GM12878 (cell line): ENCODE measurements at regions not wholly inside any gene's neighbourhood (a gene's known extent, or its start where the extent isn't known, plus 50 kb on each side); places are given as distances from the start of the nearest gene placed in this dataset.

ENCODE experiments used
- ATAC-seq: fragments of 200-7000 bp; cut with Tn5 transposase; 3 replicates; pipeline ENCODE4 v1.9.1; 2020; ENCODE audit warnings: mild to moderate bottlenecking, moderate library complexity
- BruUV-seq: library from RNA; stranded (reverse); fragments of 400-500 nt; replicated peaks from 2 replicates; lab custom pipeline; 2021; lab: Mats Ljungman, UMichigan
- CTCF ChIA-PET: fragments of 300-600 bp; sonication (Branson Sonifier 250); formaldehyde crosslinking; extraction: SDS; loops from one replicate; lab custom pipeline; 2021; ENCODE audit warnings: inconsistent platforms; lab: Yijun Ruan, JAX
- POLR2A ChIA-PET: fragments of 350-600 bp; formaldehyde crosslinking; extraction: SDS; loops from one replicate; lab custom pipeline; 2021; ENCODE audit warnings: inconsistent platforms; lab: Charles Lee
- RAD21 ChIA-PET: fragments of 300-600 bp; sonication (Branson Sonifier 250); formaldehyde crosslinking; loops from one replicate; lab custom pipeline; 2023; ENCODE audit warnings: antibody characterized with exemption; ENCODE audit not compliant: unreplicated experiment; lab: Charles Lee
- SMC1A ChIA-PET: fragments of 300-600 bp; sonication (Branson Sonifier 250); formaldehyde crosslinking; loops from one replicate; lab custom pipeline; 2023; ENCODE audit not compliant: unreplicated experiment, uncharacterized antibody; lab: Charles Lee
- DNase-seq: peaks from one replicate; pipeline ENCODE4 v3.0.0-alpha.2; 2011; ENCODE audit warnings: low read depth, low spot score
- FAIRE-seq: peaks from 3 replicates; lab custom pipeline; 2011; peaks lifted over from hg19 to GRCh38; lab: Jason Lieb, UNC
- H2AFZ ChIP-seq: 2 replicates; pipeline ENCODE4 v1.6.0; 2011; ENCODE audit warnings: low read depth, low read length, control low read depth; ENCODE audit not compliant: control insufficient read depth
- H3K27ac ChIP-seq: 2 replicates; pipeline ENCODE4 v1.5.1; 2011; ENCODE audit warnings: control low read depth; ENCODE audit not compliant: control insufficient read depth, insufficient read depth
- H3K27me3 ChIP-seq, 2 experiments: replicated peaks in 1 of 2; 2 replicates each; pipeline versions ENCODE4 v1.6.0 to v1.6.1; 2011; ENCODE audit warnings: low read length in 1 of 2; ENCODE audit not compliant: control insufficient read depth in 2 of 2, insufficient read depth in 2 of 2
- H3K36me3 ChIP-seq, 2 experiments: 2 replicates each; pipeline ENCODE4 v1.5.1; 2011; ENCODE audit warnings: low read length in 1 of 2; ENCODE audit not compliant: control insufficient read depth in 2 of 2, insufficient read depth in 2 of 2
- H3K4me1 ChIP-seq: 2 replicates; pipeline ENCODE4 v1.6.1; 2011; ENCODE audit warnings: mild to moderate bottlenecking, low read length, moderate library complexity, mixed read lengths; ENCODE audit not compliant: control insufficient read depth, insufficient read depth
- H3K4me2 ChIP-seq: 2 replicates; pipeline ENCODE4 v1.6.0; 2011; ENCODE audit warnings: control low read depth; ENCODE audit not compliant: control insufficient read depth, insufficient read depth
- H3K4me3 ChIP-seq: fragments of 200-600 bp; sonication (generic); 2 replicates; pipeline ENCODE4 v1.5.1; 2016
- H3K79me2 ChIP-seq: 2 replicates; pipeline ENCODE4 v1.6.0; 2011; ENCODE audit warnings: low read length; ENCODE audit not compliant: control insufficient read depth, insufficient read depth
- H3K9ac ChIP-seq: 2 replicates; pipeline ENCODE4 v1.8.0; 2011; ENCODE audit warnings: low read length, control low read depth, mixed read lengths; ENCODE audit not compliant: control insufficient read depth, insufficient read depth
- H3K9me3 ChIP-seq: replicated peaks from 3 replicates; pipeline ENCODE4 v1.5.1; 2011; ENCODE audit warnings: mild to moderate bottlenecking, low read length; ENCODE audit not compliant: control insufficient read depth, insufficient read depth
- H4K20me1 ChIP-seq: 2 replicates; pipeline ENCODE4 v1.6.0; 2011; ENCODE audit not compliant: control insufficient read depth, insufficient read depth
- DPF2 ChIP-seq: fragments of 450-650 bp; IDR thresholded peaks from 2 replicates; pipeline ENCODE4 v1.6.1; 2017; ENCODE audit warnings: mild to moderate bottlenecking
- ETV6 ChIP-seq, 2 experiments: fragments of 450-650 bp in 1 of 2; IDR thresholded peaks in 1 of 2; conservative IDR thresholded peaks in 1 of 2; 2 replicates each; pipeline ENCODE4 v1.6.1; 2014; ENCODE audit warnings: antibody characterized with exemption in 1 of 2, borderline replicate concordance in 1 of 2, low read depth in 1 of 2, mild to moderate bottlenecking in 1 of 2, moderate library complexity in 1 of 2
- FOXK2 ChIP-seq: fragments of 450-650 bp; IDR thresholded peaks from 2 replicates; pipeline ENCODE4 v1.6.1; 2017; ENCODE audit warnings: mild to moderate bottlenecking, moderate library complexity
- MEF2A ChIP-seq: IDR thresholded peaks from 2 replicates; pipeline ENCODE4 v1.6.1; 2011; ENCODE audit warnings: low read depth, mild to moderate bottlenecking, low read length, moderate library complexity; ENCODE audit not compliant: insufficient read depth
- RAD21 ChIP-seq: IDR thresholded peaks from 2 replicates; pipeline ENCODE4 v1.6.1; 2011; ENCODE audit warnings: mild to moderate bottlenecking, low read depth, low read length, moderate library complexity; ENCODE audit not compliant: insufficient read depth
- REST ChIP-seq: IDR thresholded peaks from 2 replicates; pipeline ENCODE4 v1.6.1; 2012; ENCODE audit warnings: mild to moderate bottlenecking, low read depth, low read length
- RUNX3 ChIP-seq: IDR thresholded peaks from 2 replicates; pipeline ENCODE4 v1.6.1; 2012; ENCODE audit warnings: low read length, inconsistent platforms
- SREBF2 ChIP-seq: IDR thresholded peaks from 2 replicates; pipeline ENCODE4 v1.6.1; 2012; ENCODE audit warnings: mild to moderate bottlenecking, low read length
- TARDBP ChIP-seq: IDR thresholded peaks from 2 replicates; pipeline ENCODE4 v1.6.1; 2016; ENCODE audit warnings: borderline replicate concordance
- WGBS: methylation state at CpG from one replicate; pipeline ENCODE4 v1.1.6; 2016; ENCODE audit warnings: low lambda C conversion rate; ENCODE audit not compliant: insufficient replicate concordance, insufficient coverage; ENCODE audit errors: missing lambda C conversion rate; 5-methylcytosine and 5-hydroxymethylcytosine counted together
- in situ Hi-C: fragments of 300-500 bp; cut with MboI; formaldehyde crosslinking; loops from 9 replicates; pipeline ENCODE4 v1.14.3; 2018; ENCODE audit warnings: mixed read lengths
- intact Hi-C: fragments of 100-400 bp; cut with micrococcal nuclease; formaldehyde crosslinking; loops from one replicate; pipeline ENCODE4 v1.14.2; 2022; ENCODE audit not compliant: unreplicated experiment
- TF ChIP-seq, protein P1 (sequence below): fragments of 450-650 bp; formaldehyde crosslinking; IDR thresholded peaks from 2 replicates; pipeline ENCODE4 v1.4.0; 2020; ENCODE audit warnings: mild to moderate bottlenecking, moderate library complexity

DNA sequence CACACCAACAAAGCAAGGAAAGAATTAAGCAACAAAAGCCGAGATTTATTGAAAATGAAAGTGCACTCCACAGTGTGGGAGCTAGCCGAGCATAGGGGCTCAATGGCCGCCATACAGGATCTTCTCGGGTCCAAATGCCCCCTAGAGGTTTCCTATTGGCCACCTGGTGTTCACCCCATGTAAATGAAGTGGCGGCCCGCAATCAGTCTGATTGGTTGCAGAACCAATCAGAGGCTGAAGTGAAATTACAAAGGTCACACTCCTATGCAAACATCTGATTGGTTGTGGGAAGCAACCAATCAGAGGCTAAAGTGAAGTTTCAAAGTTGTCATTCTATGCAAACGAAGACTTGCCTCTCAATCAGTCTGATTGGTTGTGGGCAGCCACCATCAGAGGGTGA, 61.8 kb upstream of the SLC35B4 start:
- RAD21 ChIA-PET, result no interaction called here
- FAIRE-seq, result no peak

More for the DNA sequence above, 61.8 kb upstream of the SLC35B4 start:
- intact Hi-C loops (no loop called here), in situ Hi-C loops (no loop called here)
- H4K20me1 ChIP-seq, result no peaks in the 10 kb centered on the region
- no peaks in the 10 kb centered on the region for H3K36me3 ChIP-seq
- H3K4me2 ChIP-seq, result no peak overlapping the region
- ChIA-PET POLR2A (no interaction called here), SMC1A (no interaction called here), CTCF (interaction anchor here (0.7 kb wide), 1 partner anchor 131 kb away, joined by 3 read pairs; no protein-coding TSS in a partner anchor)
- H3K27ac ChIP-seq, result no peak overlapping the region
- DNase-seq, result no peak
- H3K9me3 ChIP-seq, result no peaks in the 10 kb centered on the region
- 28% methylated on average over 7 of the region's 7 CpGs for WGBS
- no peaks in the 10 kb centered on the region for H3K4me1 ChIP-seq
- H3K4me3 ChIP-seq, result no peak overlapping the region
- no peaks in the 10 kb centered on the region for H3K79me2 ChIP-seq
- no peak overlapping the region for H2AFZ ChIP-seq
- H3K27me3 ChIP-seq, result no peaks in the 10 kb centered on the region; a peak in 1 of 4 replicates
- no TSS peak for BruUV-seq
- no peak for ATAC-seq
- no peak overlapping the region for H3K9ac ChIP-seq
- no peak for TF ChIP-seq MEF2A
- TF ChIP-seq REST, result no peak
- TF ChIP-seq TARDBP, result no peak
- TF ChIP-seq RUNX3, result no peak
- no peak for TF ChIP-seq RAD21
- TF ChIP-seq FOXK2, result no peak
- TF ChIP-seq, protein P1, sequence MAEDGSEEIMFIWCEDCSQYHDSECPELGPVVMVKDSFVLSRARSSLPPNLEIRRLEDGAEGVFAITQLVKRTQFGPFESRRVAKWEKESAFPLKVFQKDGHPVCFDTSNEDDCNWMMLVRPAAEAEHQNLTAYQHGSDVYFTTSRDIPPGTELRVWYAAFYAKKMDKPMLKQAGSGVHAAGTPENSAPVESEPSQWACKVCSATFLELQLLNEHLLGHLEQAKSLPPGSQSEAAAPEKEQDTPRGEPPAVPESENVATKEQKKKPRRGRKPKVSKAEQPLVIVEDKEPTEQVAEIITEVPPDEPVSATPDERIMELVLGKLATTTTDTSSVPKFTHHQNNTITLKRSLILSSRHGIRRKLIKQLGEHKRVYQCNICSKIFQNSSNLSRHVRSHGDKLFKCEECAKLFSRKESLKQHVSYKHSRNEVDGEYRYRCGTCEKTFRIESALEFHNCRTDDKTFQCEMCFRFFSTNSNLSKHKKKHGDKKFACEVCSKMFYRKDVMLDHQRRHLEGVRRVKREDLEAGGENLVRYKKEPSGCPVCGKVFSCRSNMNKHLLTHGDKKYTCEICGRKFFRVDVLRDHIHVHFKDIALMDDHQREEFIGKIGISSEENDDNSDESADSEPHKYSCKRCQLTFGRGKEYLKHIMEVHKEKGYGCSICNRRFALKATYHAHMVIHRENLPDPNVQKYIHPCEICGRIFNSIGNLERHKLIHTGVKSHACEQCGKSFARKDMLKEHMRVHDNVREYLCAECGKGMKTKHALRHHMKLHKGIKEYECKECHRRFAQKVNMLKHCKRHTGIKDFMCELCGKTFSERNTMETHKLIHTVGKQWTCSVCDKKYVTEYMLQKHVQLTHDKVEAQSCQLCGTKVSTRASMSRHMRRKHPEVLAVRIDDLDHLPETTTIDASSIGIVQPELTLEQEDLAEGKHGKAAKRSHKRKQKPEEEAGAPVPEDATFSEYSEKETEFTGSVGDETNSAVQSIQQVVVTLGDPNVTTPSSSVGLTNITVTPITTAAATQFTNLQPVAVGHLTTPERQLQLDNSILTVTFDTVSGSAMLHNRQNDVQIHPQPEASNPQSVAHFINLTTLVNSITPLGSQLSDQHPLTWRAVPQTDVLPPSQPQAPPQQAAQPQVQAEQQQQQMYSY (CRISPR knock-in tag), result no peak
- TF ChIP-seq DPF2, result no peak
- TF ChIP-seq ETV6 (conservative IDR thresholded peaks at IDR 0.05 in 1 of 2, IDR thresholded peaks at IDR 0.05 in 1 of 2; ENCODE audit: borderline replicate concordance in 1 of 2, low read depth in 1 of 2), result no peak
- no peak for TF ChIP-seq SREBF2
